GM21381 (cell line): ENCODE measurements at regions not wholly inside any gene's neighbourhood (a gene's known extent, or its start where the extent isn't known, plus 50 kb on each side); places are given as distances from the start of the nearest gene placed in this dataset.

Source experiments
- ATAC-seq: cut with Tn5 transposase; IDR thresholded peaks from one replicate; pipeline ENCODE4 v1.9.1; 2021; ENCODE audit warnings: mild to moderate bottlenecking, moderate library complexity; ENCODE audit not compliant: unreplicated experiment

GRCh38 chr16:6177616-6178180 is 1080.1 kb upstream of the EEF2KMT start:
- no peak for ATAC-seq

GRCh38 chr16:6170022-6170421 is 1072.4 kb upstream of the EEF2KMT start:
- ATAC-seq, result no peak

- no peak for ATAC-seq
Measured at GRCh38 chr16:6165330-6165979, 1067.9 kb upstream of the EEF2KMT start.

DNA sequence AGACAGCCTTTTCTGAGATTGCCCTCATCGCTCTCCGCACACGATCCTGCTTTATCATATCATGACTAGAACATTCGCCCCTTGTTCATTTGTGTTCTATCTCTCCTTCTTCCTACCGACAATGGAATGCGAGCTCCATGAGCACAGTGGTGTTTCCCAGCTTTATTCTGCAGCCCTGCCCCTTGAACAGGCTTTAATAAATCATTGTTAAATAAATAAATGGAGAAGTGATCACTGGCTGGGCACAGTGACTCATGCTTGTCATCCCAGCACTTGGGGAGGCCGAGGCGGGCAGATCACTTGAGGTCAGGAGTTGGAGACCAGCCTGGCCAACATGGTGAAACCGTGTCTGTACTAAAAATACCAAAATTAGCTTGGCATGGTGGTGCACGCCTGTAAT is 1063.3 kb upstream of the EEF2KMT start:
- ATAC-seq, result no peak

DNA sequence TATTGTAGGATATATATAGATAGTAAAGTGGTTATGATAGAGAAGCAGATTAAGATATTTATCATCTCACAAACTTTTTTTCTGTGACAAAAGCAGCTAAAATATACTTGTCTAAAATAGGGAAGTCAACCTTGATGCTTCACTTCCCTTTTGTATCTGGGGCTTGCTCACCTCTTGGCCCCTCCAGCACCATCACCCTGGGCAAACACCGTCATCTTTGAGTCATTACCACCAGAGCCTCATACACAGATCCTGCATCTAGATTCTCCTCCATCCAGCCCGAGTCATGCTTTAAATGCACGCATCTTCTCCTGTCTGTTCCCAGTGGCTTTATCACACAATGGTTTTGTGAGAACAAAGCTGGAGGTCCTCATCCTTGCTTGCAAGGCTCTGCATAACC is 1062.7 kb upstream of the EEF2KMT start:
- no peak for ATAC-seq

DNA sequence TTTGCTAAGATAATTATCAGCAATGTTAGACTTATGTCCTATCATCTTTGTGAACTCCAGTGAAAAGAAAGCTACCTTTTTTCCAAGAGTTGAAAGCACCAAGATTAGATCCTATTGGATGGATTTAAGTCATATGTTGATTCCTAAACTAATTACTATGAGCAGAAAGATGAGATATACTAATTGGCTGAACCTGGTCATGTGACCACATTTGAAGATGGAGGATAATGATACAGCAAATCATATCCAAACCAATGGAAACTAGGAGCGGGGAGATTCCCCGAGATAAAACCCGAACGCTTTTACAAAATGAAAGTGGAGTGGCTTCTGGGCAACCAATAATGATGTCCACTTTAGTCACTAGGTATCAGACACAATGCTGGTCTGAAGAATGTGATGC is 1060.2 kb upstream of the EEF2KMT start:
- ATAC-seq, result no peak

GRCh38 chr16:6155271-6155670 is 1057.7 kb upstream of the EEF2KMT start:
- no peak for ATAC-seq

- ATAC-seq, result no peak
Measured at GRCh38 chr16:6153901-6154300, 1056.3 kb upstream of the EEF2KMT start.

- no peak for ATAC-seq
Measured at GRCh38 chr16:6149031-6149430, 1051.4 kb upstream of the EEF2KMT start.

- no peak for ATAC-seq
Measured at GRCh38 chr16:6148361-6148760, 1050.8 kb upstream of the EEF2KMT start.

DNA sequence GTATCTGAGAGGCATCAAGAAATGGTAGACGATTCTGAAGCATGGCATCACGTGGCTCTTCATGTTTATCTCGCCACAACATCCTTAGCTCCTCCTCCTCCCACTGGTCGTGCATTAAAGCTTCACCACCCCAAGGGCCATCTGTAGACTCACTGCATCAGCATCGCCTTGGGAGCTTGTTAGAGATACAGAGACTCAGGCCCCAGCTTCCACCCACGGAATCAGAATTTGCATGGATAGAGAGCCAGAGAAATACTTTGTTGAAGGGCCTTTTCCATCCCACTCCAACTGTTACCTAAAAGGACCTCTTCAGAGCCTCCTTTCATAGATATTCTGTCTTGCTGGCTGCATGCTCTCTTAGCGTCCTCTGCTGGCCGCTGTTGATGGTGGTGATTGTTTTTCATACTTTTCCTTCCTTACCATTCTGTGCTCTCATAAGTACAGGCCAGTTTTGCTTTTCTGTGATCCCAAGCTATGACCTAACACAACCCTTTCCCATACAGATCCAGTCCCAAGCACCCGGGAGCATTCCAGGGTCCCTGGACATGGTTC is 1049.4 kb upstream of the EEF2KMT start:
- no peak for ATAC-seq

DNA sequence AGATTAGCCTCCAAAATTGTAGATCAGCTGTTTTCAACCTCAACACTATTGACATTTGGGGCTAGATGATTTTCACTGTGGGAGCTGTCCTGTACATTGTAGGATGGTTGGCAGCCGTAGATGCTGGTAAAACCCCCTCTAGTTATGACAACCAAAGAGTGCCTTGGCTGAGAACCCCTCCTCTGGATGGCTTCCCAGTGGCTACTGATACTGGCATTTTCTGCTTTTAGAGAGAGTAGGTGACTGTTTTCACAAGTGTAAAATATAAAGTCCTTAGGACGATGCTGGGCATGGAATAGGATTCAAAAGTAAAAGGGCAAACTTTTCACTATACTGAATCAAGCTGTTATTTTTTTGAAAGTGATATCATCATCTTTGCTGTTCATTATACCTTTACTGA is 1048.8 kb upstream of the EEF2KMT start:
- no peak for ATAC-seq

GRCh38 chr16:6144463-6144862 is 1046.9 kb upstream of the EEF2KMT start:
- ATAC-seq, result no peak

GRCh38 chr16:6143020-6143419 is 1045.4 kb upstream of the EEF2KMT start:
- no peak for ATAC-seq

- no peak for ATAC-seq
Measured at GRCh38 chr16:6133009-6133557, 1035.5 kb upstream of the EEF2KMT start.

- ATAC-seq, result no peak
Measured at GRCh38 chr16:6132121-6132520, 1034.5 kb upstream of the EEF2KMT start.

DNA sequence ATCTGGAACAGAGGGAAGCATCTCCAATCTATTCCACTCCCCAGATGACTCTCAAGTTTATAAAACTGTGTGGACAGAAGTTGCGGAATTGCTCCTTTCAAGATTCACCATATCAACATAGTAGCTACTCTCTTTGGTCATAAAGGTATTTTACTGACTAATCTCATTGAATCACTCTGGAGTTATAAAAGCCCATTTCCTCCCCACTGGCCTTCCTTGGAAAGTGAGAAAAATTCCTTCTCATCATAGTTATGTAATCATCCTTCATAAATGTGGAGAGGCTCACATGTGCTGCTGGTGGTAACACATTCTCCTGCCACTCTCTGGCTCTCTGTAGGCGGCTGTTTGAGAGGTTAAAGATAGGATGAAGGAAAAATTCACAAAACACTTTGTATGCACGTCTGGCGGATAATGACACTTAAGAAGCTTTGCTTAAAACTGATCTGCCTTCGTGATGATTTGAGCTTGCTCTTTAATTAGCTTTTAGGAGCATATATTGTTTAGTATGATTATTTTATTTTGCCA is 1034.0 kb upstream of the EEF2KMT start:
- ATAC-seq, result no peak

DNA sequence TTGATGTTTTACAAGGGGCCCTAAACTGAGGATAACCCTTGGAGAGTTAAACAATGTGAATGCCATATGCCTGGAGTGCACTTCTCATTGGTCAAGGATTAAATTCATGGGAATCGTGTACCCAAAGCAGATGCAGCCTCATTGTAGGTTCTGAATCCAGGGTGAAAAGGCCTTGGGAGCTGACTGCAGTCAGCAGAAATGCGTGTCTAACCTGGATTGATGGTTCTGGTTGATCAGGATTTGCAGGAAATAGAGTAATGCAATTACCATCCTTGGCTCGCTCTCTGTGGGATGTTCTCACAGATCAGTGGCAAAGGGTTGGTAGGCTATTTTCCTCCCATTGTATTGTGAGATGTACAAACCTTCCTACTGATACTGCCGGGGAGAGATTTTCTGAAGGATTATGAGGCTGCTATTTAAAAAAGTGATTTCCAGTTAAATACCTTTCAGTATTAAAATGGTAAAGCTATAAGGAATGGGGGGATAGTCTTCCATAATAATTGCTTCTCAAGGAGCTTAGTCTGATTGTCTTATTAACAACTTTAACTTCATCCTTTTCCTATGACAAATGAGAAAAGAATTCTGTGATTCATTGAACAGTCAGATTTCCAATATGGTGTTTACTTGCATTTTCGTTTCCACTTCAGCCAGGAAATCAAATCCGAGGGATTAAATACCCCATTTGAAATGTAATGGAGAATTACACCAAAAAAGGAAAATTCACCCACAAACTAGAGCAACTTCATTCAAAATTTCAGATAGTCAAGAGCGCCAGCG is 1028.1 kb upstream of the EEF2KMT start:
- ATAC-seq, result no peak

GRCh38 chr16:6124136-6124535 is 1026.5 kb upstream of the EEF2KMT start:
- no peak for ATAC-seq

GRCh38 chr16:6122401-6122800 is 1024.8 kb upstream of the EEF2KMT start:
- no peak for ATAC-seq

- ATAC-seq, result no peak
Measured at GRCh38 chr16:6114691-6115090, 1017.1 kb upstream of the EEF2KMT start.
